HG03175 (cell line): ENCODE measurements at regions not wholly inside any gene's neighbourhood (a gene's known extent, or its start where the extent isn't known, plus 50 kb on each side); places are given as distances from the start of the nearest gene placed in this dataset.

Experiments
- ATAC-seq: cut with Tn5 transposase; IDR thresholded peaks from one replicate; pipeline ENCODE4 v1.9.1; 2021; ENCODE audit warnings: mild to moderate bottlenecking, moderate library complexity; ENCODE audit not compliant: unreplicated experiment

DNA sequence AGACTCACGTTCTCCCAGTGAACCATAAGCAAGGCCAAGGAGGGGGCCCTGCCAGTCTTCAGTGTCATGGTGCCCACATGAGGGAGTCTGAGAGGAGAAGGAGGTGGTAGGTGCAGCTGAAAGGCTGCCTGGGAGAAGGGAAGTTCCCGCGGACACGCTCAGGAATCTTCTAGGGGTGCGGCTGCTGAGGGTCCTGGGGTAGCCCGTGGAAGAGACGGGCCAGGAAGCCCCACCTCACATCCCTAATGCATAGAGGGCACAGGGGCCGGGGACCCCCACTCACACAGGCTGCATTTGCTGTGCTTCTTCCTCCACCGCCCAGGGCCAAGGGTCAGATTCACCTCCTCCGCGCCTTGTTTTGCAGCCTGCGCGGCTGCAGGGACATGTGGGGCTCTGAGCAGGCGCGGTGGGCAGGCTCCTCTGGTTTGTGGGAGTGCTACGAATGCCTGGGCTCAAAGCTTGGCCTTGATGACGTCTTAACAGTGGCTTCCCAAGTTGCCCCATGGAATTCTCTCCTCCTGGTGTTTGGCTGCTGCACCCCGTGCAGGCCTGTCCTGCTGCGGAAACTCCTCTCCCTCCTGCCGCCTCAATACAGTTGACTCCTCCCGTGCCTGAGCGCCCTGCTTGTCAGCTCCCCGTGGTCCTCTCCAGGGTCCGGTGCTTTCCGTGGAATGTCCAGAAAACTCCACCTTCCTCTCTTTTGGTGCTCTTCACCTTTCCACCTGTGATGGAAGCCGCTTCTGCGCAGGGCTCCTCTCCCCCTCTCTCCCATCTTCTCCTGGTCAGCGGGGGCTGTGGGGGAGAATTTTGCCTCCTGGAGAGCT, 95.7 kb downstream of the VAPA start:
- no peak for ATAC-seq

DNA sequence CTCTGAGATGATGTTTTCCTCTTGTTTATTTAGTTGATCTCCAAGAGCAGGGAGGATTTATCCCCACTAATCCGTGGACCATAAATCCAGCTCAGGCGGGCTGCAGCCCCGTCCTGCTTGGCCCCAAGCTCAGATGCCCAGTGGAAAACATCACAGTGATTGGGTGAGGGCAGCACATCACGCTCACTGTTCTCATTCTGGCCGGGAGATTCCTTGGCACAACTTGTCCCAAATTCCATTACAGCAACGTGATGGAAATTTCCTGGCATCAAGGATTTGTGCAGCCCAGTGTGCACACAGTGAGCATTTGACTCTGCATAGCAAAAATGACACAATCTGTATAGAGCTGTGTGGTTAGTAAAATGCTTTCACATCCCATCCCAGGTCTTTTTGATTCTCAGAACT, 96.8 kb downstream of the VAPA start:
- no peak for ATAC-seq

DNA sequence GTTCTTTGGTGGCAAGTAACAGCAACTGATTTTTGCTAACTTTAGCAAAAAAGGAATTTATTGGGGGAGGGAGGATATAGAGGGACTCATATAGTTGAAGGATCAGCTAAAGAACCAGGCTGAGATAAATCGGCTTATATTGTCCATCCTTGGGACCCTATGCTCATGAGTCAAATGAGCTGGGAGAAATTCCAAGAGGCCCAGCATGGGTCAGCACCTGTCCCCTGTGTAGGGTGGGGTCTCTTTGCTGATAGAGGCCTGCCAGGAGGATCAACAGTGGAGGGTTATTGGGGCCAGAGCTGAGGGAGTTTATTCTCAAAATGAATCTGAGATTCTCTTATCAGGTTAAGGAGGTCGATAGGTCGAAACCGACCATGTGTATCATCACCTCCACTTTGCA, 97.2 kb downstream of the VAPA start:
- no peak for ATAC-seq

DNA sequence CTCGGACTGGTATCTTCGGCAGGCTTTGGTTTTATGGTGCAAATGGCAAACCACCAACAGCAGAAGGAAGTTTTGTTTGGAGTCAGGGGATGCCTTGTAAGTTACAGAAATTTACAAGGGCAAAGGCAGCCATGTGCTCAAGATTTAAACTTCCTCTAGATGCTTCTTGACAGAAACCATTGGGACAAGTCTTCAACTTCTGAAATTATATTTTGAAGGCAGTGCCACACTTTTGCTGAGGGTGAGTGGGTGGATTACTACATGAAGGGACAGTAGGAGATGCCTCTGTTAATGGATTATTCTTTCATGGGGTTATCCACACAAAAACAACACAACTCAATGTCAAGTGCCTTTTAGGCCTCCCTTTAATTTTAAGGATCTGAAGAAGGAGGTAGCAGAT, 97.9 kb downstream of the VAPA start:
- no peak for ATAC-seq

DNA sequence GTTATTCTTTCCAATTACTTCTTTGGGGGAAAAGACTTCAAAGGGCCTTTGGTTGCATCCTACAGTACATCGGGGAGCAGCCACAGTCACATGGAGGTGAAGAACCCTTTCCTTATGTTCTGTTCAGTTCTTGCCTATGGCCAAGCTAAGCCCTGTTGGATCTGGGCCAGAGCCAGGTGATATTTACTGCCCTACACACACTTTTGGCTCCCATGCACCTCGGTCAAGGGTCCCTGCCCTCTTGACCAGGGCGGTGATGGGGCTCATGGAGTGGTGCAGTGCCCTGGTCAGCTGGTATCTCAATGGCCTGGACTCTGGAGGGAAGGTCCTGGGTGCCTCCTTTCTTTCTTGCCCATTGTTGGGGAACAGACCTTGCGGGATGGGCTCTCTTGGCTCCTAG, 98.7 kb downstream of the VAPA start:
- ATAC-seq = no peak

DNA sequence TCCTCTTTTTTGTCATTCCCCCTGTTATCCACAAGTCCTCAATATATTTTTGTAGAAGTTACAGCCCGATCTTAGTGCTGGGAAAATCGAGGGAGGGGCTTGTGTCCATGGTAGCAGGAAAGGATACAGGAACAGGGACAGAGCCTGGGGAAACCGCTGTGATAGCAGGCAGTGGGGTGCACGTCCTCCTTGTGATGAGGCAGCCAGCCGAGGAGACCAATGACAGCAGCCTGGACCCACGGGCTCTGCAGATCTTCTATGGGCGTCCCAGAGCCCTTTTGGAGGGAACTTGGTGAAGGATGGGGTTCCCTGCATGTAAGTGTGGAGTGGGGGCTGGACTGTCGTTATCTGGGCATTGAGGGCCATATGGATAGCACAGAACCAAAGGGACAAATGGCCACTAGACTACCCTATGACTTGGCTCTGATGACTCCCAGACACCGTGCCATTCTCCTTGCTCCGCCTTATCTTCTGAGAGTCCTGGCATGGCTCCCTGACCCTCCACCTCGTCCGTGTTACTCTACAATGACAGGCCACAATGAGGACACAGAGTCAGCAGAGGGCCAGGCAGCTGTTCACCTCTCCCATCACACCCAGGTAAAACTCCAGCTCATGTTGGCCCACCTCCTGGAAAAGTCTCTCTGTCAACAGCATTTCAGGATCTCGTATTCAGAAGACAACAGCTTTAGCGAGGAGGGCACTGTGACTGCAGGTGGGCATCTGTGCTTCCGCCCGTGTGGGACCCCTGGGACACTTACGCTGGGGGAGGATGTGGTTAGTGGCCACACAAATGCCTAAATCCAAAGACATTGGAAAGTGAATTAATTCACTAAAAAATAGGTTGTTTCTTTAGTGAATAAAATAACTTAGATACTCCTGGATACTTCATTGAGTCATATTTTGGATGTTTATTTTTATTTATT, 100.1 kb downstream of the VAPA start:
- ATAC-seq = no peak

DNA sequence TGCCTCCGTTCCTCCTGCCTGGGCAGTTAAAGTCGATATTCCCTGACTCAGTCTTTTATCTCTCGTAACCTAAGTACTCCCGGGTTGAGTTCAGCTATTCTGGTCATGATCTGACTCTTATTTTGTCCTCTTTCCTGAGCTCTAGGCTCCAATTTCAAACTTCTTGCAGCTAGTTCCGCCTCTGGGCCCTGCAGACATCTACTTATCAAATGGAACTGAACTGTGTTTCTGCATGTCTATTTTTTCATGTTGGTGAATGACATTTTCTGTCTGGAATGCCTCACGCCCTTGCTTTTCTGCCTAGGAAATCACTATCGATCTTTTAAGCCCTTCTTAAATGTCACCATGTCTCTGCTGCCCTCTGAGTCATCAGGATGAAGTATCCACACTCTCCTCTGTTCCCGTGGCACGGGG, 101.5 kb downstream of the VAPA start:
- ATAC-seq = no peak

DNA sequence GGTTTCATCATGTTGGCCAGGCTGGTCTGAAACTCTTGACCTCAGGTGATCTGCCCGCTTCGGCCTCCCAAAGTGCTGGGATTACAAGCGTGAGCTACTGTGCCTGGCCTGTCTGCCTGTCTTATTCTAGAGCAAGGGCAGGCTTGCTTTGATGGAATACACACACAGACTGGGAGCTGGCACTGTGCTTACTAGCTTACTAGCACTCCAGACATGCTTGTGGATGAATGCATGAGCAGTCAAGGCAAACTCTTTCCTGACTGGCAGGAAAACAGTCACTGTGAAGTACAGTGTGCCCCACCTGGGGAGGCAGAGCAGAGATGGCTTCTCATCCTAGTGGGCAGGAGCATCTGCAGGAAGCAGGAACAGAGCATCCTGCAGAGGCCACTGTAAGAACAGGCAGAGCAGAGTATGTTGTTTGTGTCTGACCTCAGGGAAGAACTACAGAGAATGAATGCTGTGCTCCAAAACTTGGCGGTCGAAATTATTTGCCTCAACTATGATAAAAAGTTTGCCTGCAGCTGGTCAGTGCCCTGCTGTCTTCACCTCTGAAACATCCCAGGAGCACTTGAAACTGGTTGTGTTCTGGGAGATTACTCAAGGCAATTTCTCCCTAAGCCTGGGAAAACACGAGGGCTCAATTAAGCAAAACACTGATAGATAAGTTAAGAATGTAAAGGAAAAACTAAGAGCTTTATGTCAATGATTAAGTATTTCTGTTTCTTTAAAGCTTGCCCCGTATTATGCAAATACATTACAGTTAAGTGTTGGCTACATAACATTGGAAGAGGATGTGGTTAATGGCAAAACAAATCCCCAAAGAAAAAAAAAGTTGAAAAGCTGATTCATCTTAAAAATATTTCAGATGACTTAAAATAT, 102.4 kb downstream of the VAPA start:
- no peak for ATAC-seq

DNA sequence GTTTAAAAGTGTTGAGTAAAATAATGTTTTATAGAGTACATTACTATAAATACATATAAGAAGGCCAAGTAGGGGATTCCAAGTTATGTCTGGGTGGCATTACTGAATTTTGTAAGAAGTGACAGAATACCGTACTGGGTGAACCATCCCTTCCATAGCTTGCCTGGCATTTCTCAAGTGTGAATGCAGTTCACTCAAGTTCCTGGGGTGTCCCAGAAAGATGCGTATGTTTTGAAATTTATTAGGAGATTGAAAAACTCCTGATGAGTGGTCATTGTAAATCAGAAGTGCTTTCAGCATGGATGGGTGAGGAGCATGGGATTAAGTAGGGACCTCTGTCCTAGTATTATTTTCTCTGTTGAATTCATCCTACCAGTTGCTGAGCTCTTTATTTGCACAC, 103.2 kb downstream of the VAPA start:
- no peak for ATAC-seq

DNA sequence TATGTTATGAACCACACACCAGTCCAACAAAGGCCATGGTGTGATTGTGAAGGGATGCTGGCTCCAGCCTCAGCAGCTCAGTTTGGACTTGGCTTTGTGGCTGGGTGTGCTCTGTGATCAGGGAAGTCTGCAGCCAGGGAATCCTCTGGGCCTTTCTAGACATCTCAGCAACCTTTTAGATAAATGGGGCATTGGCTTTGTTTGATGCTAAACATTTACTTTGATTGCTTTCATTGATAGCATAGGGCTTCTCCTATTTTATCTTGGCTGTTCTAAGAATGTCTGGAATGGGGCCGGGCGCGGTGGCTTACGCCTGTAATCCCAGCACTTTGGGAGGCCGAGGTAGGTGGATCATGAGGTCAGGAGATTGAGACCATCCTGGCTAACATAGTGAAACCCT, 104.5 kb downstream of the VAPA start:
- ATAC-seq = no peak

DNA sequence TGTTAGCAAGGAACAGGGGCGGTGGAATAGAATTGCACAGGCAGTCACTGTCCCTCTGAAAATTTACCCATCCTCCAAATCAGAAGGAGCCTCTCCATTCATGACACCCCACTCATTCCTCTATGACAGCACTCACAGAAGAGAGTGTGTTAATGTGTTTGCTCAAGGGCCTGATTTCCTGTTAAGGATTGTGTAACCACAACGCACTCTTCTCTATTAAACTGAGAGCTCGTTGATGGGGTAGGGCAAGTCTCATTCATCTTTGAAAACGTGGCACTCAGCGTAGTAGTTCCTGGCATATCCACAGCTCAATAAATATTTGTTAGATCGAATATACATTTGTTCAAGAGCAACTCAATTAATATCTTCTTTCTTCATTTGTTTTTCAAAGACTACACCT, 106.4 kb downstream of the VAPA start:
- no peak for ATAC-seq

DNA sequence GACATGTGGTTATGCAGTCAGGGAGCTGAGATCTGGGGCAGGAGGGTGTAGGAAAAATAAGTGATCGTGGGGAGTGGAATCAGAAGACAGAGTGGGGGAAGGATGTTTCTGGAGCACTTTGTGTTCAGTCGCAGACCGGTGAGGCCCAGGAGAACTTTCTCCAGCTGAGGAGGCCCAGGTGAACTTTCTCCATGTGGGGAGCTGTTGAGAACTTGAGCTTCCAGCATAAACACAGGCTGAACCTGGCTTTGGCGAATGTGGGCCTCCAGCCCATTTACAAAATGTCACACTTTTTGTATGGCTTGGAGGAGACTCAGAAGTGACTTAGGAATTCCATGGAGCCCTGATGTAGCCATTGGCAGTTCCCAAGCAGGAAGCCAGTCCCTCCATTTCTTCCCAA, 108.5 kb downstream of the VAPA start:
- no peak for ATAC-seq

DNA sequence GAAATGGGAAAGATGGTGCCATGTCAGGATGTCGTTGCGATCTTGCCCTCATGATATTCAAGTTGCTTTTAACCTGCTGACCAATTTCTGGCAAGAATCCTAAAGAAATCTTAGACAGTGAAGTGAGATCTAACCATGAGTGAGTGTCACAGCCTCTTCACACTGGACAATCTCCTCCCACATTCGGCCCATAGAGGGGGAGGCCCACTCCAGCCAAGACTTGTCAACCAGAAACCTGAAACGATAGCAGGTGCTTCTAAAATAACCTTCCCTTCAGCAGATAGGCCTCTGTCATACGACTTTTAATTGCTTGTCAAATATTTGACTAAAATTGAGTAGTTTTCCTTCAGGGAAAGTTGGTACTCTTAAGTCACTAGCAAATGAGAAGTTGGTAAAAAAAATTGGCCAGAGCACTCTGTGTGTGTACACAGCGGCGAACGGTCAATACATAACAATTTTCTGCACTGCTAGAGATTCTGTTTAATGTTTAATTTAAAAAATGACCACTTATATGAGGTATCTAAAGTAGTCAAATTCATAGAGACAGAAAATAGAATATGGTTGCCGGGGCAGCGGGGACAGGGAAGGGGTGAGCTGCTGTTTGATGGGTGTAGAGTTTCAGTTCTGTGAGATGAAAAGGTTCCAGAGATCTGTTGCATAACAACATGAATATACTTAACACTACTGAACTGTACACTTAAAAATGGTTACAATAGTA, 110.2 kb downstream of the VAPA start:
- no peak for ATAC-seq

DNA sequence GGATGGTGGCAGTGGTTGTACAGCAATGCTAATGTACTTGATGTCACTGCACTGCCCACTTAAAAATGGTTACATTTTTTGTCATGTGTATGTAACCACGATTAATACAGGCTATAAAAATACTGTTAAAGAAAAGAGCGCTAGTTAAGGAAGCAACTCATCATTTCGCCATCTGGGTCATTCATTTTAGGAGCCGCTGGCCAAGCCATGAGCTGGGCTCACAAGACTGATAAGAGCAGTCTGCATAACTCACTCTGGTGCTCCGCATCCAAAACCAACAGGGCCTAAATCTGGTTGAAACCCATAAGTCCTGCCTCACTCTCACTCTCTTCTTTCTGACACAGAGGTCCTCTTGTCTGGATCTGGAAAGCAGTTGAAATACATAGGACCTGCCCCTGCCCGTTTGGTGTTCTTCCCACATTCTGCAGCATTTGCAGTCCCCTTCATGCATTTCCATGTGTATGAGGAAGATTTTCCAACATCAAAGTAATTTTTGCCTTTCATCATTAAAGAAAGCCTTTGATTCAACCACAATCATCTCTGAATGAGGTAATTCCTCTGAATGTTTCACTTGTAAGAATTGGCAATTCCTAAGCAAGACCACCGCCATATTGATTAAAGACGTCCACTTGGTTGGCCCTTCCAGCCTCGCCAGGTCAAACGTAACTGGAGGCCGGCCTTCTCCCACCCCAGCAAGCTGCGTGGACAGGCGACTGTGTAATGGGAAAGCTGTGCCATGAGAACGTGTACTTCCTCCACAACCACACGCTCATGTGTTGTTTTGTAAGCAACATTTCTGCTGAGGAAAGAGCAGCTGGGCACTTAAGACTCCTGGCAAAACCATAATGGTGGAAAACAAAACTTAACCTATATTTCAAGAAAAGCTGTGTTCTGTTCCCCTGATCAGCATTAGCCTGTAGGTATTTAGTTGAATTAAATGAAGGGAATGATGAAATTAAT, 112.2 kb downstream of the VAPA start:
- ATAC-seq = no peak

DNA sequence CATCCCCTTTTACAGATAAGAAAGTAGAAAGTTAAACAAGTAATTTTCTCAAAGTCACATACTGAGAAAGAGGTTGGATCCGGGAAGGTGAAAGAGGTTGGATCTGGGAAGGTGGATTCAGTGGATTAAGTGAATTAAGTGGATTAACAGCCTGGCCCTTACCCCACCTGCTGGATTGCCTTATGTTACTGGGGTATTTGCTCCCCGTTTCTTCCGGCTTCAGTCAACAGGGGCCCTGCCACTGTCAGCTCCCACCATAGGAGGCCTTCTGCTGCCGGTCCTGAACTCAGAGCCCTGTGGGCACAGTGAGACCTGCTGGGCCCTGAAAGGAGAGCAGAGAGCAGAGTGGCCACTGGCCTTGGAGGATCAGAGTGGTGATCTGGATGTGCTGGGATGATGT, 113.2 kb downstream of the VAPA start:
- ATAC-seq = no peak

DNA sequence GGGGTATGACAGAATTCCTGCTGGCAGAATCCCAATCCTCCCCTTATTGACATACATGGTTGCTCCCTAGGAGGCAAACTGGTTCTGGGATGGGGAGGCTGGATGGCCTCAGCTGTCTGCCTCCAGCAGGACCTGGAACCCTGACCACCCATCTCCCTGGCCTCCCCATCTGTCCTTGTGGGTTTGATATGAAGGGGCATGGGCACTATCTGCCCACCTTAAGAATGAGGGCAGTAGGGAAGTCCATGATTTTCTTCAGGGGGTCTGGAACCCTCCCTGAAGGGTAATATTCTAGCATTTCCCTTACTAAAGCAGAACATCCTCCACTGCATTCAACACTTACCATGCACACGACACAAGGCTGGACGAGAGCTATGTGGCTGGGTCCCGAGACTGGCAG, 113.6 kb downstream of the VAPA start:
- no peak for ATAC-seq

DNA sequence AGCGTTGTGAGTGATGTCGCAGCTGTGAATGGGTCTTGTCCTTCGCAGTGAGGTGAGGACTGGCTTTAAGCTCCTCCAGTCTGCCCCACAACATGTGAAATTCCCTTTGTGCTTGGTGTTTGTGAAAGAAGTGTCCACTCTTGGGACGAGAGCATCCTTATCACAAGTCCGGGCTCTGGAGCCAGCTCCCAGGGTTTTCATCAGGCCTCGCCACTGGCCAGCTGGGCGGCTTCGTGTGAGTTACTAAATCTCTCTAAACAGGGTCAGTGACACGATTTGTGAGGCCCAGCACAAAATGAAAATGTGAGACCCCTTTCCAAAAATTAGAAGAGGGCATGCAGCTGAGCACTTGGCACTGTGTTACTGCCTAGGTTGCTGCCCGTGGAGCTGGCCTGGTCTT, 115.9 kb downstream of the VAPA start:
- ATAC-seq = no peak

DNA sequence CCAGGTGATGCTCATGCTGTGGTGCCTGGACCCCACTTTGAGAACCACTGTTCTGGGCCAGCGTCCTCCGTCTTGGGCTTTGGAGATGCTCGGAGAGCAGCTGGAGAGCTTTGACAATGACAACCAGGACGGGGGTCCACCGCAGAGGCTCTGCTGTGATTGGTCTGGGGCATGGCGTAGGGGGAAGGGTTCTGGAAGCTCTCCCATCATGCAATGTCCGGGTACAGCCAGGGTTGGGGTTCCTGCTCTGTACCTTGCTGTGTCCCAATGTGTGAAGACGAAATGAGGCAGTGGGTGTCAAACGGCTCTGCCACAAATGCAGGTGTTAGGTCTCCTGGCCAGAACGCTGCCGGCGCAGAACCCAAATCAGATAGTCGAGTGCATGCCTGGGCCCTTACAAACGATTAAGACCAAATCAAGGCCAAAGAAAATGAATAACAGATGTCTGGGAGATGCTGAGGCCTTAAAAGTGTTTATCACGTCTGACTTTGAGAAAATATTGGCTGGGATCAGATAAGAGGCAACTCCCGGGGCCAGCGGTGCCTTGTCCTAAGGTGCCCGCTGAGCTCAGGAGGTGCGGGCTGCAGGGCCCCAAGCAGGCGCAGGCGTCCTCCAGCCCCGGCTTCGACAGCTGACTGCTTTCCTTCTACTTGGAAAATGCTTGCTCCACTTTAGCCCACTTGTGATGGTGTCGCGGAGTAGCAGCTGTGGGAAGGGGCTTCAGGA, 117.2 kb downstream of the VAPA start:
- ATAC-seq = no peak
